BLaER1 (cell line): ENCODE measurements at regions not wholly inside any gene's neighbourhood (a gene's known extent, or its start where the extent isn't known, plus 50 kb on each side); places are given as distances from the start of the nearest gene placed in this dataset.
"Not testable (repeated sequence)": the region's sequence is repeated elsewhere in the genome, so short reads cannot be mapped to it uniquely, and the experiment has no call there.

Source experiments
- H3K27ac ChIP-seq: shearing (Covaris generic); formaldehyde crosslinking; 2 replicates; pipeline ENCODE4 v1.8.1; 2022
- H3K27me3 ChIP-seq: shearing (Covaris generic); formaldehyde crosslinking; 2 replicates; pipeline ENCODE4 v1.8.1; 2022
- H3K36me3 ChIP-seq: shearing (Covaris generic); formaldehyde crosslinking; 2 replicates; pipeline ENCODE4 v1.8.1; 2022
- H3K4me1 ChIP-seq: shearing (Covaris generic); formaldehyde crosslinking; 2 replicates; pipeline ENCODE4 v1.8.1; 2022
- H3K4me2 ChIP-seq: shearing (Covaris generic); formaldehyde crosslinking; 2 replicates; pipeline ENCODE4 v1.8.1; 2022
- H3K4me3 ChIP-seq: shearing (Covaris generic); formaldehyde crosslinking; 2 replicates; pipeline ENCODE4 v1.8.1; 2022
- H3K9ac ChIP-seq: shearing (Covaris generic); formaldehyde crosslinking; 2 replicates; pipeline ENCODE4 v1.8.1; 2022
- H3K9me3 ChIP-seq: shearing (Covaris generic); formaldehyde crosslinking; 2 replicates; pipeline ENCODE4 v1.8.1; 2022
- H4K20me1 ChIP-seq: shearing (Covaris generic); formaldehyde crosslinking; 2 replicates; pipeline ENCODE4 v1.8.1; 2022
- Cebpa-rat ChIP-seq: shearing (Covaris generic); IDR thresholded peaks from 2 replicates; pipeline ENCODE4 v1.8.1; 2022

- H3K27me3 ChIP-seq, result no peaks in the 10 kb centered on the region
- no peaks in the 10 kb centered on the region for H3K9me3 ChIP-seq
- no peaks in the 10 kb centered on the region for H3K4me1 ChIP-seq
- no peak overlapping the region for H3K9ac ChIP-seq
- TF ChIP-seq Cebpa-rat, result no peak
- no peak overlapping the region for H3K4me3 ChIP-seq
- no peak overlapping the region for H3K27ac ChIP-seq
- no peaks in the 10 kb centered on the region for H3K36me3 ChIP-seq
- H3K4me2 ChIP-seq, result no peak overlapping the region
- no peaks in the 10 kb centered on the region for H4K20me1 ChIP-seq
These were observed 69.6 kb upstream of the TMED7 start for GRCh38 chr5:115695310-115695880.

- not testable (repeated sequence) for H3K27ac ChIP-seq, H3K4me1 ChIP-seq, H3K4me3 ChIP-seq, H3K9me3 ChIP-seq, H3K4me2 ChIP-seq, H3K9ac ChIP-seq, H3K36me3 ChIP-seq, H3K27me3 ChIP-seq, H4K20me1 ChIP-seq
These were observed 66.0 kb upstream of the TMED7 start for GRCh38 chr5:115691814-115692213.

- Histone ChIP-seq H3K36me3 (no peaks in the 10 kb centered on the region), H3K9me3 (0 out of 2 replicates have a peak, but pooled peaks cover 4% of the 10 kb centered on the region), H3K9ac (no peak overlapping the region), H4K20me1 (no peaks in the 10 kb centered on the region), H3K27ac (no peak overlapping the region), H3K4me2 (no peak overlapping the region), H3K27me3 (no peaks in the 10 kb centered on the region), H3K4me3 (no peak overlapping the region), H3K4me1 (no peaks in the 10 kb centered on the region)
- no peak for TF ChIP-seq Cebpa-rat
These were observed 60.9 kb upstream of the TMED7 start for GRCh38 chr5:115686738-115687074.

DNA sequence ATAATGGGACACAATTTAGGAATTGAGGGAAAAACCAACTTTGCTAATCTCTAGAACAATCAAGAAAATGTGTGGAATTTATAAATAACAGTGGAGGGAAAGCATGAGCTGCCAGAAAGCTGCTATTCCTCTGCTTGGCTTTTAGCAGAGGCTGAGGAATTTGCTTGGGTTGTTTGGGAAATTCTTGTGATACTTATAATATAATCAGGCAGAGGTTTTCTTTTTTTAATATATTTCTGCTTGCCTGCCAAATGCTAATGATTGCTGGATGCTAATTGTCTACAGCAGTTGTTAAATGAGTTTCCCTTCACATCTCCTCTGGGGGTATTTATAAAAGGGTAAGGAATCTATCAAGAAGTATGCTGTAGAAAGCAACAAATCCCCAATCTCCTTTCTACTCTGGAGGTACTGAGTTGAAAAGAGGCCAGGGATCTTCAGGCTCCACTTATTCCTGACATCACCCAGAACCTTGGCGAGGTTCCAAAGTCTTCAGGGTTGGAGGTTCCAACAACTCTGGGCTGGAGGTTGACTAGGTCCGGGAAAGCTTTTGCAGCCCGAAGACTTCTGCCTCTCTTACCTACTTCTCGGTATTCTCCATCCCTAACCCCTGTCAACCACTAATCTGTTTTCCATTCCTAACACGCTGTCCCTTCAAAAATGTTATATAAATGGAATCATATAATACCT lies 60.4 kb upstream of the TMED7 start:
- H4K20me1 ChIP-seq, result no peaks in the 10 kb centered on the region
- H3K4me3 ChIP-seq, result no peak overlapping the region
- H3K4me1 ChIP-seq, result no peaks in the 10 kb centered on the region
- H3K9me3 ChIP-seq, result 0 out of 2 replicates have a peak, but pooled peaks cover 4% of the 10 kb centered on the region
- no peaks in the 10 kb centered on the region for H3K27me3 ChIP-seq
- no peak overlapping the region for H3K27ac ChIP-seq
- TF ChIP-seq Cebpa-rat, result no peak
- no peak overlapping the region for H3K9ac ChIP-seq
- H3K4me2 ChIP-seq, result no peak overlapping the region
- H3K36me3 ChIP-seq, result no peaks in the 10 kb centered on the region

DNA sequence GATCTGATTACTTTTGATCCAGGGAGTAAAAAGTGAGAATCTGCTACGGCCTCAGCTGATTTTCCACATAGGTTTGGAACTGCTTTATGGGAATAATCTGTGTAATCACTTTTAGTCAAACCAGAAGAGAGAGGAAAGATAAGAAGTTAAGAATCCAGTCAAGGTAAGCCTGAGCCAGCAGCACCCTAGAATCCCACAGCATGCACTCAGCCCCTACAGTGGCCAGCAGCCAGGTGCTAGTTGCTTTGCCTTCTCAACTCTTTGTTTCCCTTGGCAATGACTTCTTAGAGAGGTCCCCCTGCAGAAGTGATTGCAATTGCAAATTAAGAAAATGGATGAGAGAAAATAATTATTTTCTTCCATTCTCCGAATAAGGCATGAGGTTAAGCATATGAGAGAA lies 59.7 kb upstream of the TMED7 start:
- TF ChIP-seq Cebpa-rat, result no peak
- no peaks in the 10 kb centered on the region for H3K36me3 ChIP-seq

DNA sequence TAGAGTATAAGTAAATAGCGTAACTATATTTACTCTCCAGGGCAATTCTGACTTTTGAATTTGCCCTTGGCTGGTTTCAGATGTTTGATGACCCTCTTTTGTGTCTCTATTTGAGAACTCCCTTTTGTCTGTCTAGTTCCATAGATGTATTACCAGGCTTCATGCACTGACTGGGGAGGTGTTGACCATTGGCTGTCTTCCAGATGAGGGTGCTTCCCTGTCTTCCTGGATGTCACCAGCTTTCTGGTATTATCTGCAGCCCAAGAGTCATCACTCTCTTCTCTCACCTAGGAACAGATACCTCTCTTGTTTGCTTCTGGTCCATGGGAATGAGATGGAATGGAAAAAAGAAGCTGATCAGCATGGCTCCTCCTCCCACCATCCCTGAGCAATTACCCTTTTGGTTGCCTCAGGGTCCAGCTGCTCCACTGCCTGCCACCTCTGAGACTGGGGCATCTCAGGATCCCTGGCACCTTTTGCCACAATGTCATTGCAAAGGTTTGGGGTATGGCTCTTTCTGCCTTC lies 58.7 kb upstream of the TMED7 start:
- H3K36me3 ChIP-seq, result no peaks in the 10 kb centered on the region
- no peak for TF ChIP-seq Cebpa-rat
- no peaks in the 10 kb centered on the region for H4K20me1 ChIP-seq
- no peaks in the 10 kb centered on the region for H3K4me1 ChIP-seq
- H3K9ac ChIP-seq, result no peak overlapping the region
- H3K9me3 ChIP-seq, result no peaks in the 10 kb centered on the region
- no peak overlapping the region for H3K27ac ChIP-seq
- no peak overlapping the region for H3K4me2 ChIP-seq
- H3K4me3 ChIP-seq, result no peak overlapping the region
- H3K27me3 ChIP-seq, result no peaks in the 10 kb centered on the region

More for the DNA sequence above, 59.7 kb upstream of the TMED7 start:
- Histone ChIP-seq H3K27ac (no peak overlapping the region), H3K9ac (no peak overlapping the region), H4K20me1 (no peaks in the 10 kb centered on the region), H3K4me1 (no peaks in the 10 kb centered on the region), H3K4me3 (no peak overlapping the region), H3K27me3 (no peaks in the 10 kb centered on the region), H3K4me2 (no peak overlapping the region), H3K9me3 (0 out of 2 replicates have a peak, but pooled peaks cover 4% of the 10 kb centered on the region)

DNA sequence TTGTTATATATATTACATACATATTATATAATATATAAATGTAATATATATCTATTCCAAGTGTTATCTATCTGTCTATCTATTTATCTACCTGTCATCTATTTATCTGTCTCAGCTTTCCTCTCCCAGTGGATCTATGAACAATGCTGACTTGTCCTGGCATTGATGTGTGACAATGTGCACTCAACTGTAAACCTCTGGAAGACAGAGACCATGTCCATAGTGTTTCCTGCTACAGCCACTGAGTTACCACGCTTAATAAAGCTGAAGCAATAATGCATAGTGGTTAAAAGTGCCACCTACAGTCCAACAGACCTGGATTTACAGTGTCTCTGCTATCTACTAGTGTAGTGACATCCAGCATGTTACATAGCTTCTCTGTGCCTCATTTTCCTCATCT lies 57.2 kb upstream of the TMED7 start:
- Histone ChIP-seq H3K36me3 (no peaks in the 10 kb centered on the region), H3K9ac (no peak overlapping the region), H3K27me3 (no peaks in the 10 kb centered on the region), H3K9me3 (no peaks in the 10 kb centered on the region), H4K20me1 (no peaks in the 10 kb centered on the region), H3K27ac (no peak overlapping the region), H3K4me3 (no peak overlapping the region), H3K4me2 (no peak overlapping the region), H3K4me1 (no peaks in the 10 kb centered on the region)
- TF ChIP-seq Cebpa-rat, result no peak
